ENCODE measurements at regions not wholly inside any gene's neighbourhood (a gene's known extent, or its start where the extent isn't known, plus 50 kb on each side); places are given as distances from the start of the nearest gene placed in this dataset.

DNA sequence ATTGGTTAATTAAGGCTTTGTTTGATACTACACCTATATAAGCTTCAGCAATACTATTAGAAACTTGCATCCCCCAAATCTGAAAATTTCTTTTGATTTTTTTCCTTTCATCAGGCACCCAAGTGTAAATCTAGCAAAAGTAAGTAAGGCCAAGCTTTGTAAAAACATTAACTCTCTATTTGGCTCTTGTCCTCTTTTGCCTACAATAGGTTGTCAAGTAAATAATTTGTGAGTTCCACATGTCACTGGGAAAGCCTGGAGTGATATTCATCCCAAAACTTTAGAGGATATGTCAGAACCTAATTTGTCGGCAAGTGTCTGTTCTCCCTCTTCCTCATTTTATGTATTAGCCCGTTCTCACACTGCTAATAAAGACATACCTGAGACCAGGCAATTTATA, 492.4 kb downstream of the IPMK start:
- FAIRE-seq (no peak), DNase-seq (ENCODE audit: insufficient read length, low spot score) (no peak)
- TF ChIP-seq POLR2A (IDR thresholded peaks at IDR 0.05; ENCODE audit: low read depth, low read length) = no peak

DNA sequence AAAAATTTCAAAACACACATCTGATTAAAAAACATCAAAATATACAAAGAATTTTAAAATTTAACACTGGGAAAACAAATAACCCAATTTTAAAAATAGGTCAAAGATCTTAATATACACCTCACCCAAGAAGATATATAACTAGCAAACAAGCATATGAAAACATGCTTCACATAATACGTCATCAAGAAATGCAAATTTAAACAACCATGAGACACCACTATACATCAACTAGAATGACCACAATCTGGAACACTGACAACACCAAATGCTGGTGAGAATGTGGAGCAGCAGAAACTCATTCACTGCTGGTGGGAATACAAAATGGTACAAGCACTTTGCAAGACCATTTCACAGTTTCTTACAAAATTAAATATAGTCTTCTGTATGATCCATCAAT, 498.4 kb downstream of the IPMK start:
- DNase-seq (ENCODE audit: insufficient read length, low spot score) (no peak), FAIRE-seq (no peak)
- TF ChIP-seq POLR2A (IDR thresholded peaks at IDR 0.05; ENCODE audit: low read depth, low read length) = no peak

DNA sequence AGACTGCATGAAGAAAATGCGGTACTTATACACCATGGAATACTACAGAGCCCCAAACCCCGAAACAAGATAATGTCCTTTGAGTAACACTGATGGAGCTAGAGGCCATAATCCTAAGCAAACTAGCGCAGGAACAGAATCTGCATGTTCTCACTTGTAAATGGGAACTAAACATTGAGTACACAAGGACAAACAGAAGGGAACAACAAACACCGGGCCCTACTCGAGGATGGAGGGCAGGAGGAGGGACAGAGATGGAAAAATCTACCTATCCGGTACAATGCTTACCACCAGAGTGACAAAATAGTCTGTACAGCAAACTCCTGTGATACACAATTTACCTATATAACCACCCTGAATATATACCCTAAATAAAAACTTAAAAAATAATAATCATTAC, 507.9 kb downstream of the IPMK start:
- TF ChIP-seq POLR2A (IDR thresholded peaks at IDR 0.05; ENCODE audit: low read depth, low read length) = no peak
- FAIRE-seq (no peak), DNase-seq (ENCODE audit: insufficient read length, low spot score) (no peak)

DNA sequence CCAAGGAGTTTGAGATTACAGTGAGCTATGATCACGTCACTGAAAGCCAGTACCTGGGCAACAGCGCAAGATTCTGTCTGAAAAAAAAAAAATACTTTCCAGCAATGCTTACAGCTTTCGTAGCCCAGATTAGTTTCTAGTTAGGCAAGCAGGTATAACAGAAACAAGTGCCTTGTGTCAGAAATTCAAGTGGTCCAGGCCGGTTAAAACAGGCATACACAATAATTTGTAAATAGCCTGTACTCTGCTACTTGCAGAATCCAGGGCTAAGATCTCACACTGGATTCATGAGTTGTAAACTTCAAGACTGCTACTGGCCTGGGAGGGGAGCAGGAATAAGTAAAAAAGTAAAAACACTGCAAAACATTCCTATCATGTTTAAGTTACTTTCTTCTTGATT, 512.9 kb downstream of the IPMK start:
- TF ChIP-seq POLR2A (IDR thresholded peaks at IDR 0.05; ENCODE audit: low read depth, low read length) = no peak
- DNase-seq (ENCODE audit: insufficient read length, low spot score) (no peak), FAIRE-seq (no peak)

DNA sequence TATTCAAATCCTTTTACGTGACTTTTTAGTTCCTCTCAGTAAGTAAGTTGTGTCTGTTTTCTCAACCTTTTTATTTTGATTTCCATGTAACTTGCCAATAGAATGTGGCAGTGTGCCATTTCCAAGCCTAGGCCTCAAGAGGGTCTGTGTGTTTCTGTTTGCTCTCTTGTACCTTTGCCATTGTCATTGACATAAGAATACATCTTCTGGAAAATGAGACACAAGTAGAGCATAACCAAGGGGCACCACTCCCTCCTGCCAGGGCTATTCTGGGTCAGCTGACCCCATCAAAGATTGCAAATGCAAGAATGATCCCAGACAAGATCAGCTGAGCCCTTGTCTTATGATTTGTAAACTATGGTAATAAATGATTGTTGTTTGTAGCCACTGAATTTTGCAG, 524.0 kb downstream of the IPMK start:
- TF ChIP-seq POLR2A (IDR thresholded peaks at IDR 0.05; ENCODE audit: low read depth, low read length) = no peak
- FAIRE-seq = no peak
- DNase-seq (ENCODE audit: insufficient read length, low spot score) = no peak

DNA sequence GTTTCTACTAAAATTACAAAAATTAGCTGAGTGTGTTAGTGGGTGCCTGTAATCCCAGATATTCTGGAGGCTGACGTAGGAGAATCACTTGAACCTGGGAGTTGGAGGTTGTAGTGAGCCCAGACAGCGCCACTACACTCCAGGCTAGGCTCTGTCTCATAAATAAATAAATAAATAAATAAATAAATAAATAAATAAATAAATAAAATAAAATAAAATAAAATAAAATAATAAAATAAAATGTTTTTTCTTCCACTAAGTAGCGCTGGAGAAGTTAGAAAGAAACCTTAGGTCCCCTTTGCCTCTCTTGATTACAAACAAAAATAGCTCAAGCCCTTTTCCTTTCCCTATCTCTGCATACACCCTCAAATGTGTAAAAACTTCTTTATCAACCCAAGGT, 525.9 kb downstream of the IPMK start:
- FAIRE-seq (no peak), DNase-seq (ENCODE audit: insufficient read length, low spot score) (no peak)
- TF ChIP-seq POLR2A (IDR thresholded peaks at IDR 0.05; ENCODE audit: low read depth, low read length) = no peak

DNA sequence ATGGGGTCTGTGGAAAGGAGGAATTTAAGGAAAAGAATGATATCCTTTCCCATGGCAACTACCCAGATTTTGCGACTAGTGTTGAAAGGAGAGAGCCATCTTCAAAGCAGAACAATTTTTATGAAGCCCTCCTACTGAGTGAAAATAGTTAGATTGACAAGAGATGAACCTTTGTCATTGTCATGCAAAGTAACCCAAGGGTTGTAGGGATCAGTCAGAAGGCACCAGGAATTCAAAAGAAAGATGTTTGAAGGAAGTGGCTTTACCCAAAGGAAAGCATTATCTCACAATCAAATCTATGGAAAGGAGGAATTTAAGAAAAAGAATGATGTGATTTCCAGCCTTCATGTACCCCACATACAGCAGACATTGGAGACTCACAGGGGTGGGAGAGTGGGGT, 544.4 kb downstream of the IPMK start:
- FAIRE-seq = no peak
- no peak for DNase-seq (ENCODE audit: insufficient read length, low spot score)
- no peak for TF ChIP-seq POLR2A (IDR thresholded peaks at IDR 0.05; ENCODE audit: low read depth, low read length)

DNA sequence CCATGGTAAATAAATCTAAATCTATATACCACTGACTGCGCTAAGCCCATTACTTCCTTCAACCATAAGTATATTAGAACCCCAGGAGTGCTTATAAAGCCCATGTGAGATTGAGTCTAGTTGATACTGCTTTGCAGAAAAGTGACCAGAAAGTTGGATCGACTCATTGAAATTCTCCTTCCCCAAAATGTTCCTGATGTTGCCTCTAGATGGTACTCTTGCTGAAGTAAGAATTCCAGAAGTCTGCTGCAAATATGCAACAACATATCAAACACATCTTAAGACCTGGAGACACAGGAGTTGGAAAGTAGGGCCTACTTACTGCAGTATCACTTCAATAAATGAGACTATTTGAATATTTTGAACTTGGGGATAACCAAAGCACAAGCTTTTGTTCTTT, 550.8 kb downstream of the IPMK start:
- FAIRE-seq = peak; percentile 73
- TF ChIP-seq POLR2A (IDR thresholded peaks at IDR 0.05; ENCODE audit: low read depth, low read length) = no peak
- DNase-seq (ENCODE audit: insufficient read length, low spot score) = no peak

DNA sequence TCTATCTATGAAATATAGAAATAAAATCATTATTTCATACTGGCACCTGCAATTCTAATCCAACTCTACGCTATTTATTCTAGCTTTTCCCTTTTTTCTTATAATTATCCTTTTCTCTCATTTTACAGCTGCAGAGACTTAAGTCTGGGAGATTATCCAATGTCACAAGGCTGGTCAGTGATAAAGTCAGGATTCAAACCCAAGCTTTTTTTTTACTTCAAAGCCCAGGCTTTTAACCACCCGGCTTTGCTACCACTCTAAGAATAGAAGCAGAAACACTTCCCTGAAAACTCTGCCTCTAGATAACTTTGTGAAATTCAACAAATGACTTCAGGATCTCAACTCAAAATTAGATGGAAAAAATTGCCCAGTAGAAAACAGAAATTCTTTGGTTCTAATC, 552.5 kb downstream of the IPMK start:
- FAIRE-seq (no peak), DNase-seq (ENCODE audit: insufficient read length, low spot score) (no peak)
- TF ChIP-seq POLR2A (IDR thresholded peaks at IDR 0.05; ENCODE audit: low read depth, low read length) = no peak

DNA sequence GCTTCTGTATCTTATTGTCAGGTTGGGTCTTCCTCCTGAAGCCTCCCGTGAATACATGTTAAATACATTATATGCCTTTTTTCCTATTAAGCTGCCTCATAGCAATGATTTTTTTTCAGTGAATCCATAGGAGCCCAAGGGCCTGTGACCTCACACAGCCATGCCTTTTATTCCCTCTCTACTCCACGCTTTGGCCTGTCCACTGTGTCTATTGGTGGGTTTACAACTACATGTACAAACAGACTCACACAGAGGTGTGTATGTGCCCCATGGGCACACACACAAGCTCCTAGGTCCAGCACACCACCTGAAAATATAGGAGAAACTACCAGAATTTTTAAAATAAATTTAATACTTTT, 560.4 kb downstream of the IPMK start:
- DNase-seq (ENCODE audit: insufficient read length, low spot score) (no peak), FAIRE-seq (no peak)
- no peak for TF ChIP-seq POLR2A (IDR thresholded peaks at IDR 0.05; ENCODE audit: low read depth, low read length)

DNA sequence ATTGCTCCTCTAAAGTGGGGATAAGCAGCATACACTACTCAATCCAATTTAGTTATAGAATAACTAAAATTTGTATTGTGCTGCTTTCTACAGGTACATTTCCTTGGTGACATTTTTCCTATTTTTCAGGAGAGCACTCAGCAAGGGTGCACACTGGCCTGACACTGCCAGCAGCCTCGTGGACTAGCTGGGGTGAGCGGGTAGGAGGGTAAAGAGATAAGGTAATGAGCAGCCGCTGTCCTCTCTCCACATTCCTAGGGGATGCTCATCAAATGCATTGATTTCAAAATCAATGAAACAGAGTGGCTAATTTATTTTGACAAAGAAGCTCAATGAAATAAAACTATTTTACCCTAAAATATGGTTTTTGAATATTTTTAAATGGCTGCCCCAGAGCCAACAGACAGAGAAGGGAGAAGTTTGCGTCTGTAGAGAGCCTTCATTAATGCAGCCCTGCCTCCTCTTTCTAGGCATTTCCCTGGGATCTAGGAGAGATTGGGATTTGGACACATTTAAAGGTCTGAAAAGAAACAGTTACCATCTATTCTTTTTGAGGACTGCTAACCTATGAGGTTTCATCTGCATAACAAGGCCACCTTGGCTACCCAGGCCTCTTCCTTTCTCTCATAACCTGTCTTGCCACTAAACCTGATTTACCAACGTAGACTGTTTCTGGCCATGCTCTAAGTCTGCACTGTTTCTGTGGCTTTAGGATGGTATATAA, 561.0 kb downstream of the IPMK start:
- DNase-seq (ENCODE audit: insufficient read length, low spot score) (no peak), FAIRE-seq (no peak)

DNA sequence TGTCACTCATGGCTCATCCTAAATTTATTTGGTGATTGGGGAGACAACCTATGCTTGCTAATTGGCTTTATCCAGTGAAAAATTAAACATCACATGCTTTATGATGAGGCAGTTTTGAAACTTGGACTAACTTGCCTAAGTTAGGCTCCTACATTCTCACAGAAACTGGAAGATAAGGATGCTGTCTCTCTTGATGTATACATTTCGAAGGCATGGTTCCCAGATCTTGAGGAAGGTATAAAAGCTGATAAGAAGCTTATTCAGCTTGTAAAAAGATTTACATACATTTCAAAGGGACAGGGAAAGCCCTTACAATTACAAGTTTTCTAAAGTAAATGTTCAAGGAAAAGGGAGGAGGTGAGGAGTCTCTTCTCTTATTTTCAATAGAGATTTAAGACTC, 561.7 kb downstream of the IPMK start:
- TF ChIP-seq POLR2A (IDR thresholded peaks at IDR 0.05; ENCODE audit: low read depth, low read length) = no peak
- DNase-seq (ENCODE audit: insufficient read length, low spot score) (no peak), FAIRE-seq (no peak)

More for the DNA sequence above, 561.0 kb downstream of the IPMK start:
- no peak for TF ChIP-seq POLR2A (IDR thresholded peaks at IDR 0.05; ENCODE audit: low read depth, low read length)

DNA sequence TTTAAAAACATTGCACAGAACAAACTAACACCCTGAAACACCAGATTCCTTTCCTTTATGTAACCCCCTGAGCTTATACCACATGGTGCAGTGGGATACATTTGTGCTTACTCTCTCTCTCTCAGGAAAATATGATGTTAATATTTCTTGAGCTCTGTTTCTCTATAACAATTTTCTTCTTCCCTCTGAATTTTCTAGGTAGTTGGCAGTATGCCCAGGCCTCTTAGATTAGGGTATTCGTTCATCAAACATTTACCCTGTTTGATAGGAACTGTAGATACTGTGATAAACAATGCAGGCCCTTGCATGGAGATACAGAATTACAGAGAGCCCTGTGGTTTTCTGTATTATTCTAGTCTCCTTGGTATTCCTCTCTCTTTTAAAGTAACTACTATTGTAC, 567.8 kb downstream of the IPMK start:
- FAIRE-seq = no peak
- no peak for DNase-seq (ENCODE audit: insufficient read length, low spot score)
- TF ChIP-seq POLR2A (IDR thresholded peaks at IDR 0.05; ENCODE audit: low read depth, low read length) = no peak

DNA sequence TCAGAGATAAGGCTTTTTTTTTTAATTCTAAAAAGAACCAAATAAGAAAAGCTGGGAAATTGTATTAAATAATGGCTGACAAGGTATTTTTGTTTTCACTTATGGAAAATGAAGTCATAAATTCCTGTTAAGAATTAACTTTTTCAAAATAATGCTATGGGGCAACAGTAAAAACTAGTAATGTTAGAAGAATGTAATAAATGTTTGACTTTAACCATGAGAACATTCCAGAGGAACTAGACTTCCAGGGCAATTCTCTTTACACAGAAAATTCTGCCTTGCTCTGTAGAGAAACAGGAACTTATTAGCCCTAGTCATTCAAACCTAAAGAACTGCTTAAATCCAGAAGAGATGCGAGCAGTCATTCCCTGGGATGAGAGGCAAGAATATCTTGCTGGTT, 571.1 kb downstream of the IPMK start:
- TF ChIP-seq POLR2A (IDR thresholded peaks at IDR 0.05; ENCODE audit: low read depth, low read length) = no peak
- FAIRE-seq (no peak), DNase-seq (ENCODE audit: insufficient read length, low spot score) (no peak)

DNA sequence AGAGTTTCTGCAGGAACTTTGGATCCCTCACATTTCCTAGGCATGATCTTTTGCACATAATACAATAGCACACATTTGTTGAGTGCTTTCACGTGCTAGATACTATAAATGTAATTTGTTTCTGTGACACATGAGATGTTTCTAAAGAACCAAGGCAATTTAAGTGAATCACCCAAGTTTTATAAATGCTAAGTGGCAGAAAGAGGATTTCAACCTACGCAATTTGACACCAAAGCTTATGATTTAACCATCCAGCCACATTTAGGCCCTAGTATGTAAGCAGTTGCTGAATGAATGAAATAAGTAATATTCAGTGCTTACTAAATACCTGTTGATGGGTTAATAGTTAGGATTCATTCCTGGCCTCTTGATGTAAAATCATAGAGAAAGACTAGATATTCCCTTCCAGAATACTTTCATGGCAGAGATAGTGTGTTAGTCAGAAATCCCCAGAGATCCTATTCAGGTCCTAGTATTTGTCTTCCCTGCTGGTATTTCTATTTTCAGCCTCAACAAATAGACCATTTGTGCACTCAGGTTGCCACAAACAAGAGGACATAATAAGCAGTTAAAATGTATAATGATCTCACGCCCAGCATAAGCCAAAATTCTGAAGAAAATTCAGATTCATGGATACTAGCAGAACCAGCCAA, 572.6 kb downstream of the IPMK start:
- no peak for DNase-seq (ENCODE audit: insufficient read length, low spot score)
- no peak for TF ChIP-seq POLR2A (IDR thresholded peaks at IDR 0.05; ENCODE audit: low read depth, low read length)
- FAIRE-seq = peak; percentile 85

All from H54 (cell line).